Fibroblast of lung (primary cell): ENCODE measurements at regions not wholly inside any gene's neighbourhood (a gene's known extent, or its start where the extent isn't known, plus 50 kb on each side); places are given as distances from the start of the nearest gene placed in this dataset.

Experiments used
- CTCF ChIP-seq, 2 donors: IDR thresholded peaks in 1 of 2; conservative IDR thresholded peaks in 1 of 2; 1 replicate in 1 of 2; 2 replicates in 1 of 2; pipeline ENCODE4 v1.5.1; 2011 to 2012; ENCODE audit warnings: low read length in 2 of 2, control low read depth in 1 of 2, inconsistent platforms in 1 of 2, low read depth in 1 of 2, mild to moderate bottlenecking in 1 of 2
- EZH2 ChIP-seq: IDR thresholded peaks from 2 replicates; pipeline ENCODE4 v1.5.1; 2012; ENCODE audit warnings: low read length, control low read depth, mild to moderate bottlenecking; ENCODE audit errors: missing control alignments

GRCh38 chr5:143966280-143966679 is 154.3 kb downstream of the HMHB1 start:
- TF ChIP-seq CTCF (conservative IDR thresholded peaks at IDR 0.05 in 1 of 2, IDR thresholded peaks at IDR 0.05 in 1 of 2; ENCODE audit: low read depth in 1 of 2, low read length in 2 of 2) (no peak), EZH2 (no peak)
